ENCODE measurements at regions not wholly inside any gene's neighbourhood (a gene's known extent, or its start where the extent isn't known, plus 50 kb on each side); places are given as distances from the start of the nearest gene placed in this dataset.

DNA sequence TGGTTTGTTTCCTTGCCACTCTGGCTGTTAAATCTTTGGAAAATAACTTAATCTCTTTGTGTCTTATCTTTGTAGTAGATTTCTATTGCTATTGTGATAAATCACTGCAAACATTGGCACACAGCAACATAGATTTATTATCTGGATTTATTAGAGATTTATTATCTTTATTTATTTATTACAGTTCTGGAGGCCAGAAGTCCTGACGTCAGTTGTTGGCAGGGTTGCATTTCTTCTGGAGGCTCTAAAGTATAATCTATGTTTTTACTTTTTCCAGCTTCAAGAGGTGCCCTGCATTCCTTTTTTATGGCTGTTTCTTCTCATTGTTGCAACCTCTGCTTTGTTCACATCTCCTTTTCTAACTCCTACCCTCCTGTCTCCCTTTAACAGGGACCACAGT lies 542.8 kb downstream of the GRXCR1 start:
- DNase-seq (ENCODE audit: extremely low spot score), result no peak
- TF ChIP-seq FOXA1 (IDR thresholded peaks at IDR 0.05) (no peak), SUZ12 (IDR thresholded peaks at IDR 0.05) (no peak), PKNOX1 (IDR thresholded peaks at IDR 0.05) (no peak), LEF1 (IDR thresholded peaks at IDR 0.05; ENCODE audit: borderline replicate concordance) (no peak), L3MBTL2 (conservative IDR thresholded peaks at IDR 0.05) (no peak), BHLHE40 (IDR thresholded peaks at IDR 0.05; ENCODE audit: borderline replicate concordance) (no peak), ZNF384 (IDR thresholded peaks at IDR 0.05) (no peak), NFRKB (IDR thresholded peaks at IDR 0.05) (no peak), TARDBP (IDR thresholded peaks at IDR 0.05) (no peak), FOXM1 (IDR thresholded peaks at IDR 0.05; ENCODE audit: borderline replicate concordance) (no peak)
- ChIA-PET POLR2A (no interaction called here), CTCF (no interaction called here)

- no peak for DNase-seq (ENCODE audit: extremely low spot score)
- CTCF ChIA-PET, result no interaction called here
- POLR2A ChIA-PET, result no interaction called here
- TF ChIP-seq SP1 (IDR thresholded peaks at IDR 0.05) (no peak), ZNF384 (IDR thresholded peaks at IDR 0.05) (no peak), LEF1 (IDR thresholded peaks at IDR 0.05; ENCODE audit: borderline replicate concordance) (no peak), ARNT (IDR thresholded peaks at IDR 0.05) (no peak), L3MBTL2 (conservative IDR thresholded peaks at IDR 0.05) (no peak), CTBP1 (IDR thresholded peaks at IDR 0.05; ENCODE audit: borderline replicate concordance) (no peak), FOXA1 (IDR thresholded peaks at IDR 0.05) (no peak), PKNOX1 (IDR thresholded peaks at IDR 0.05) (no peak), TARDBP (IDR thresholded peaks at IDR 0.05) (no peak), HDGF (IDR thresholded peaks at IDR 0.05; ENCODE audit: borderline replicate concordance) (no peak), BHLHE40 (IDR thresholded peaks at IDR 0.05; ENCODE audit: borderline replicate concordance) (no peak), FOXK2 (IDR thresholded peaks at IDR 0.05) (no peak), NFRKB (IDR thresholded peaks at IDR 0.05) (no peak), SUZ12 (IDR thresholded peaks at IDR 0.05) (no peak), FOXM1 (IDR thresholded peaks at IDR 0.05; ENCODE audit: borderline replicate concordance) (no peak), ELF4 (IDR thresholded peaks at IDR 0.05) (no peak)
These were observed 560.4 kb downstream of the GRXCR1 start for GRCh38 chr4:43452948-43453347.

- TF ChIP-seq NFRKB (IDR thresholded peaks at IDR 0.05), result no peak
- TF ChIP-seq L3MBTL2 (conservative IDR thresholded peaks at IDR 0.05), result no peak
- no peak for TF ChIP-seq LEF1 (IDR thresholded peaks at IDR 0.05; ENCODE audit: borderline replicate concordance)
- CTCF ChIA-PET, result no interaction called here
- no peak for DNase-seq (ENCODE audit: extremely low spot score)
- POLR2A ChIA-PET, result no interaction called here
These were observed 563.9 kb downstream of the GRXCR1 start for GRCh38 chr4:43456383-43456782.

DNA sequence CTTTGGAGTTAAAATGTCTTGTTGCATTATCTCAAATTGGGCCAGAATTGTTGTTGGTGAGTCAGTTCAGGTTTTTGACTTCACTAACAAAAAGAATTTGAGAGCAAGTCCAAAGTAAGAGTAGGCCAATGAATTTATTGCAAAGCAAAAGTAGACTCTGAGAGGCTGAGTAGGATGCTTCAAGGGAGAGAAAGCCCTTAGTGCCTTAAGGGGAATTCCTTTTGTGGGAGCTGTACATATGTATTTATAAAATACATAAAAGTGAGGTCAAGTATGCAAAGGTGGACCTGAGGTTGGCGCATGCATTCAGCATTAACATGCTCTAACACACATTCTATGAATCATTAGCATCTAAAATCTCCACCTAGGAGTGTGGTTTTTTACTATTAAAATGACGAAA lies 565.4 kb downstream of the GRXCR1 start:
- no peak for DNase-seq (ENCODE audit: extremely low spot score)
- TF ChIP-seq FOXK2 (IDR thresholded peaks at IDR 0.05) (no peak), PKNOX1 (IDR thresholded peaks at IDR 0.05) (no peak), CTBP1 (IDR thresholded peaks at IDR 0.05; ENCODE audit: borderline replicate concordance) (no peak), L3MBTL2 (conservative IDR thresholded peaks at IDR 0.05) (no peak), LEF1 (IDR thresholded peaks at IDR 0.05; ENCODE audit: borderline replicate concordance) (no peak), FOXM1 (IDR thresholded peaks at IDR 0.05; ENCODE audit: borderline replicate concordance) (no peak), TARDBP (IDR thresholded peaks at IDR 0.05) (no peak), ZNF384 (IDR thresholded peaks at IDR 0.05) (no peak), SUZ12 (IDR thresholded peaks at IDR 0.05) (no peak), ELF4 (IDR thresholded peaks at IDR 0.05) (no peak), SP1 (IDR thresholded peaks at IDR 0.05) (no peak), ARNT (IDR thresholded peaks at IDR 0.05) (no peak), HDGF (IDR thresholded peaks at IDR 0.05; ENCODE audit: borderline replicate concordance) (no peak), NFRKB (IDR thresholded peaks at IDR 0.05) (no peak), FOXA1 (IDR thresholded peaks at IDR 0.05) (no peak), BHLHE40 (IDR thresholded peaks at IDR 0.05; ENCODE audit: borderline replicate concordance) (no peak)
- ChIA-PET POLR2A (no interaction called here), CTCF (no interaction called here)

- DNase-seq (ENCODE audit: extremely low spot score), result no peak
- TF ChIP-seq ARNT (IDR thresholded peaks at IDR 0.05) (no peak), TARDBP (IDR thresholded peaks at IDR 0.05) (no peak), FOXK2 (IDR thresholded peaks at IDR 0.05) (no peak), ELF4 (IDR thresholded peaks at IDR 0.05) (no peak), ZNF384 (IDR thresholded peaks at IDR 0.05) (no peak), SUZ12 (IDR thresholded peaks at IDR 0.05) (no peak), HDGF (IDR thresholded peaks at IDR 0.05; ENCODE audit: borderline replicate concordance) (no peak), LEF1 (IDR thresholded peaks at IDR 0.05; ENCODE audit: borderline replicate concordance) (no peak), FOXM1 (IDR thresholded peaks at IDR 0.05; ENCODE audit: borderline replicate concordance) (no peak)
- POLR2A ChIA-PET, result no interaction called here
- CTCF ChIA-PET, result no interaction called here
These were observed 565.8 kb downstream of the GRXCR1 start for GRCh38 chr4:43458293-43458692.

- DNase-seq (ENCODE audit: extremely low spot score), result no peak
- no peak for TF ChIP-seq ARNT (IDR thresholded peaks at IDR 0.05)
- TF ChIP-seq L3MBTL2 (conservative IDR thresholded peaks at IDR 0.05), result no peak
- no peak for TF ChIP-seq BHLHE40 (IDR thresholded peaks at IDR 0.05; ENCODE audit: borderline replicate concordance)
- no peak for TF ChIP-seq SUZ12 (IDR thresholded peaks at IDR 0.05)
- CTCF ChIA-PET, result no interaction called here
- POLR2A ChIA-PET, result no interaction called here
These were observed 579.4 kb downstream of the GRXCR1 start for GRCh38 chr4:43471950-43472349.

GRCh38 chr4:43481526-43481925 lies 589.0 kb downstream of the GRXCR1 start:
- no peak for TF ChIP-seq HDGF (IDR thresholded peaks at IDR 0.05; ENCODE audit: borderline replicate concordance)
- no peak for TF ChIP-seq FOXA1 (IDR thresholded peaks at IDR 0.05)
- TF ChIP-seq NFRKB (IDR thresholded peaks at IDR 0.05), result no peak
- TF ChIP-seq TARDBP (IDR thresholded peaks at IDR 0.05), result no peak
- TF ChIP-seq SP1 (IDR thresholded peaks at IDR 0.05), result no peak
- TF ChIP-seq CTBP1 (IDR thresholded peaks at IDR 0.05; ENCODE audit: borderline replicate concordance), result no peak
- no peak for TF ChIP-seq FOXK2 (IDR thresholded peaks at IDR 0.05)
- TF ChIP-seq SUZ12 (IDR thresholded peaks at IDR 0.05), result no peak
- TF ChIP-seq PKNOX1 (IDR thresholded peaks at IDR 0.05), result no peak
- no peak for TF ChIP-seq LEF1 (IDR thresholded peaks at IDR 0.05; ENCODE audit: borderline replicate concordance)
- no peak for TF ChIP-seq L3MBTL2 (conservative IDR thresholded peaks at IDR 0.05)
- TF ChIP-seq ZNF384 (IDR thresholded peaks at IDR 0.05), result no peak
- no peak for TF ChIP-seq BHLHE40 (IDR thresholded peaks at IDR 0.05; ENCODE audit: borderline replicate concordance)
- TF ChIP-seq ELF4 (IDR thresholded peaks at IDR 0.05), result no peak
- no peak for TF ChIP-seq FOXM1 (IDR thresholded peaks at IDR 0.05; ENCODE audit: borderline replicate concordance)
- ChIA-PET POLR2A (no interaction called here), CTCF (no interaction called here)
- DNase-seq (ENCODE audit: extremely low spot score), result no peak

All from HEK293T (cell line).